ENCODE measurements at regions not wholly inside any gene's neighbourhood (a gene's known extent, or its start where the extent isn't known, plus 50 kb on each side); places are given as distances from the start of the nearest gene placed in this dataset.

DNA sequence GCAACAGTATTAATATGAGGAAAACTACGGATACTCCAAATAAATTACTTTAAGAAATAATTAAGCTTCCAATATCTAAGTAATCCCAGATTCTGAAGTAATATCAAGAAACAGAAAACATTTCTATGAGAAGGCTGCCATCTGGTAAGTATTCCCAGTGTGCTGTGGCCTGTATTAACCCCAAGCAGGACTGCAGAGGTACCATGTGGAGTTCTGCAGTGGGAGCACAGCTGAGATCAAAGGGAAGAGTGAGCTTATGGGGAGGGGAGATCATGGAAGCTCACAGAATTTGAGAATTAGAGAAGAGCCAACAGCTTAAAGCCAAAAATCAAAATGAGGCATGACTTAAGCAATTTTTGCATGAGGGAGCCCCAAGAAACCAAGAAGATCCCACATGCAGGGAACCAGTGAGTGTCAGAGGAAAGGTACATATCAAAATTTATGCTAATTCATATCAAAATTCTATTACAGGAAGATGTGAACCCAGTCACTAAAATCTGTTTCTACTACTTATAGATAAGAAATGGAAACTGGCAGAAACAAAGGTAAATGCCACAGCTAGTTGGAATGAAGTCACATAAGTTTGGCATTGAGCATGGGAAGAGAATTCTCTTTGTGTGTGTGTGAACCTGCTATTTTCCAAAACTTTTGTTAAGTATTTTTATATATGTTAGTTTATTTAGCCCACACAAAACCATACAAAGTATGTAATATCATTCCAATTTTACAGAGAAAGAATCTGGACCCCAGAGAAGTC is 62.6 kb upstream of the KITLG start:
- TF ChIP-seq, protein P1, sequence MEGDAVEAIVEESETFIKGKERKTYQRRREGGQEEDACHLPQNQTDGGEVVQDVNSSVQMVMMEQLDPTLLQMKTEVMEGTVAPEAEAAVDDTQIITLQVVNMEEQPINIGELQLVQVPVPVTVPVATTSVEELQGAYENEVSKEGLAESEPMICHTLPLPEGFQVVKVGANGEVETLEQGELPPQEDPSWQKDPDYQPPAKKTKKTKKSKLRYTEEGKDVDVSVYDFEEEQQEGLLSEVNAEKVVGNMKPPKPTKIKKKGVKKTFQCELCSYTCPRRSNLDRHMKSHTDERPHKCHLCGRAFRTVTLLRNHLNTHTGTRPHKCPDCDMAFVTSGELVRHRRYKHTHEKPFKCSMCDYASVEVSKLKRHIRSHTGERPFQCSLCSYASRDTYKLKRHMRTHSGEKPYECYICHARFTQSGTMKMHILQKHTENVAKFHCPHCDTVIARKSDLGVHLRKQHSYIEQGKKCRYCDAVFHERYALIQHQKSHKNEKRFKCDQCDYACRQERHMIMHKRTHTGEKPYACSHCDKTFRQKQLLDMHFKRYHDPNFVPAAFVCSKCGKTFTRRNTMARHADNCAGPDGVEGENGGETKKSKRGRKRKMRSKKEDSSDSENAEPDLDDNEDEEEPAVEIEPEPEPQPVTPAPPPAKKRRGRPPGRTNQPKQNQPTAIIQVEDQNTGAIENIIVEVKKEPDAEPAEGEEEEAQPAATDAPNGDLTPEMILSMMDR (IDR thresholded peaks at IDR 0.05; ENCODE audit: low read depth, low read length, poor library complexity, severe bottlenecking): no peak
- no peak for TF ChIP-seq EZH2phosphoT487 (IDR thresholded peaks at IDR 0.05; ENCODE audit: borderline replicate concordance, low read length)

All from DOHH2 (cell line).